Heart left ventricle (tissue), 13 donors: ENCODE measurements at regions not wholly inside any gene's neighbourhood (a gene's known extent, or its start where the extent isn't known, plus 50 kb on each side); places are given as distances from the start of the nearest gene placed in this dataset.

Source experiments
- POLR2A ChIP-seq, 2 donors: fragments of 450-650 bp; IDR thresholded peaks; one replicate each; pipeline ENCODE4 v1.6.1; 2017; ENCODE audit warnings: antibody characterized with exemption in 2 of 2, mild to moderate bottlenecking in 2 of 2, moderate library complexity in 2 of 2
- TF ChIP-seq, protein P1 (sequence below), 12 donors: fragments of 200-600 bp; sonication (generic) in 4 of 12; IDR thresholded peaks; one replicate each; pipeline versions ENCODE4 v1.5.0 to v1.8.0; 2018 to 2022; ENCODE audit warnings: antibody characterized with exemption in 12 of 12, mild to moderate bottlenecking in 5 of 12
- donor health status: ischemic (EF 13 %, LVEDD 7.1; RV severe dilation, severe dysfunction).
- donor health status: DM: no; HTN: yes; CAD: no.
- donor health status: DM: no; HTN: no; CAD: no.
- donor health status: ischemic (EF 25% LVEDD 6.9; RV normal size, moderate dysfunction).
- donor health status: ischemic (EF 25% LVEDD 5.7; RV mildly dilated, moderate dysfunction).
- donor health status: ischemic (EF 35%, LVEDD 5.7; RV mildly dilated, moderate dysfunction).
- donor health status: nonischemic (EF 11% LVEDD 7.7; RV severe dilation, severe dysfunction).
- donor health status: DM: yes; HTN: yes; CAD: no.
- donor health status: PGD.
- donor health status: ischemic (EF 29% LVEDD 5.4; RV normal size, mild dysfunction).
- donor health status: nonischemic (EF 23%, LVEDD 6.1; RV moderate dilation, normal function).

DNA sequence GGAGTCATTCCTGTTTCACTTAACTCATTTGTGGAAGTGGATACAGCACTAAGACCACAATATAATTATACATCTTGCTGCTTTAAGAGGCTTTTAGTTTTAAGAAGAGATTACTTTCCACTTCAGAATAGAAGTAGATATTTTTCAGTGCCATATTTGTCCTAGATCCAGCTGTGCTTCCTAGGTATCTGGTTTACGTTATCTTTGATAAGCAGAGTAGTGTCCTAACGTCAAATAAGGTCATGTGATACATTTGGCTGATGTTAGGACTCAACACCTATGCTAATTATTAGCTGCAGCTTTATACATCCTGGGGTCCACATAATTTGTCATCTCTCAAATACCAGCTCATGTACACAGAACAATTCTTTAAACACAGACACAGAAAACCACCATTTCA, 196.2 kb upstream of the SMIM30 start:
- TF ChIP-seq, protein P1, sequence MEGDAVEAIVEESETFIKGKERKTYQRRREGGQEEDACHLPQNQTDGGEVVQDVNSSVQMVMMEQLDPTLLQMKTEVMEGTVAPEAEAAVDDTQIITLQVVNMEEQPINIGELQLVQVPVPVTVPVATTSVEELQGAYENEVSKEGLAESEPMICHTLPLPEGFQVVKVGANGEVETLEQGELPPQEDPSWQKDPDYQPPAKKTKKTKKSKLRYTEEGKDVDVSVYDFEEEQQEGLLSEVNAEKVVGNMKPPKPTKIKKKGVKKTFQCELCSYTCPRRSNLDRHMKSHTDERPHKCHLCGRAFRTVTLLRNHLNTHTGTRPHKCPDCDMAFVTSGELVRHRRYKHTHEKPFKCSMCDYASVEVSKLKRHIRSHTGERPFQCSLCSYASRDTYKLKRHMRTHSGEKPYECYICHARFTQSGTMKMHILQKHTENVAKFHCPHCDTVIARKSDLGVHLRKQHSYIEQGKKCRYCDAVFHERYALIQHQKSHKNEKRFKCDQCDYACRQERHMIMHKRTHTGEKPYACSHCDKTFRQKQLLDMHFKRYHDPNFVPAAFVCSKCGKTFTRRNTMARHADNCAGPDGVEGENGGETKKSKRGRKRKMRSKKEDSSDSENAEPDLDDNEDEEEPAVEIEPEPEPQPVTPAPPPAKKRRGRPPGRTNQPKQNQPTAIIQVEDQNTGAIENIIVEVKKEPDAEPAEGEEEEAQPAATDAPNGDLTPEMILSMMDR (IDR thresholded peaks at IDR 0.05) = no peak
- TF ChIP-seq POLR2A (IDR thresholded peaks at IDR 0.05) = no peak
